ENCODE measurements at regions not wholly inside any gene's neighbourhood (a gene's known extent, or its start where the extent isn't known, plus 50 kb on each side); places are given as distances from the start of the nearest gene placed in this dataset.
"Not testable (repeated sequence)": the region's sequence is repeated elsewhere in the genome, so short reads cannot be mapped to it uniquely, and the experiment has no call there.

GRCh38 chr6:134429861-134430380, 112.0 kb upstream of the SGK1 start:
- H3K27ac ChIP-seq (ENCODE audit: low read depth, low read length) = no peak overlapping the region
- H3K27me3 ChIP-seq (ENCODE audit: insufficient read depth, low read length) = no peaks in the 10 kb centered on the region
- no peaks in the 10 kb centered on the region for H3K9me3 ChIP-seq (ENCODE audit: insufficient read depth, low read depth, low read length)
- H3K36me3 ChIP-seq (ENCODE audit: insufficient read depth, low read length) = no peaks in the 10 kb centered on the region
- no peak overlapping the region for H3K9ac ChIP-seq (ENCODE audit: low read depth, low read length)
- H3K4me1 ChIP-seq (ENCODE audit: insufficient read depth, low read length) = no peaks in the 10 kb centered on the region
- H3K4me3 ChIP-seq (ENCODE audit: low read length) = no peak overlapping the region
- 90% methylated on average over 4 of the region's 4 CpGs for WGBS

- 93% methylated on average over 1 of the region's 1 CpG for WGBS
- Histone ChIP-seq H3K4me1 (ENCODE audit: insufficient read depth, low read length) (no peaks in the 10 kb centered on the region), H3K27ac (ENCODE audit: low read depth, low read length) (no peak overlapping the region)
These were observed 109.8 kb upstream of the SGK1 start for GRCh38 chr6:134427721-134428120.

GRCh38 chr6:134426623-134427022, 108.7 kb upstream of the SGK1 start:
- Histone ChIP-seq H3K9ac (ENCODE audit: low read depth, low read length) (no peak overlapping the region), H3K36me3 (ENCODE audit: insufficient read depth, low read length) (no peaks in the 10 kb centered on the region), H3K4me3 (ENCODE audit: low read length) (no peak overlapping the region), H3K4me1 (ENCODE audit: insufficient read depth, low read length) (no peaks in the 10 kb centered on the region), H3K27ac (ENCODE audit: low read depth, low read length) (no peak overlapping the region), H3K9me3 (ENCODE audit: insufficient read depth, low read depth, low read length) (no peaks in the 10 kb centered on the region), H3K27me3 (ENCODE audit: insufficient read depth, low read length) (no peaks in the 10 kb centered on the region)
- WGBS = 85% methylated on average over 4 of the region's 4 CpGs

More at GRCh38 chr6:134427721-134428120, 109.8 kb upstream of the SGK1 start:
- Histone ChIP-seq H3K36me3 (ENCODE audit: insufficient read depth, low read length) (no peaks in the 10 kb centered on the region), H3K9ac (ENCODE audit: low read depth, low read length) (no peak overlapping the region), H3K27me3 (ENCODE audit: insufficient read depth, low read length) (no peaks in the 10 kb centered on the region), H3K9me3 (ENCODE audit: insufficient read depth, low read depth, low read length) (no peaks in the 10 kb centered on the region), H3K4me3 (ENCODE audit: low read length) (no peak overlapping the region)

- H3K4me1 ChIP-seq (ENCODE audit: insufficient read depth, low read length); H3K4me3 ChIP-seq (ENCODE audit: low read length); H3K27me3 ChIP-seq (ENCODE audit: insufficient read depth, low read length); H3K9ac ChIP-seq (ENCODE audit: low read depth, low read length); H3K9me3 ChIP-seq (ENCODE audit: insufficient read depth, low read depth, low read length); H3K27ac ChIP-seq (ENCODE audit: low read depth, low read length); H3K36me3 ChIP-seq (ENCODE audit: insufficient read depth, low read length): not testable (repeated sequence)
- WGBS = 100% methylated on average over 1 of the region's 1 CpG
These were observed 108.0 kb upstream of the SGK1 start for GRCh38 chr6:134425917-134426316.

GRCh38 chr6:134425513-134425912, 107.6 kb upstream of the SGK1 start:
- H3K9ac ChIP-seq (ENCODE audit: low read depth, low read length) = no peak overlapping the region
- peaks cover 5% of the 10 kb centered on the region; the same call in 1 of the 2 replicates for H3K9me3 ChIP-seq (ENCODE audit: insufficient read depth, low read depth, low read length)
- H3K27me3 ChIP-seq (ENCODE audit: insufficient read depth, low read length) = no peaks in the 10 kb centered on the region
- no peak overlapping the region for H3K27ac ChIP-seq (ENCODE audit: low read depth, low read length)
- H3K4me3 ChIP-seq (ENCODE audit: low read length) = no peak overlapping the region
- 92% methylated on average over 5 of the region's 6 CpGs for WGBS
- no peaks in the 10 kb centered on the region for H3K36me3 ChIP-seq (ENCODE audit: insufficient read depth, low read length)
- H3K4me1 ChIP-seq (ENCODE audit: insufficient read depth, low read length) = no peaks in the 10 kb centered on the region

GRCh38 chr6:134424798-134425170, 106.9 kb upstream of the SGK1 start:
- Histone ChIP-seq H3K4me1 (ENCODE audit: insufficient read depth, low read length) (no peaks in the 10 kb centered on the region), H3K9me3 (ENCODE audit: insufficient read depth, low read depth, low read length) (peaks cover 7% of the 10 kb centered on the region; the same call in 1 of the 2 replicates), H3K36me3 (ENCODE audit: insufficient read depth, low read length) (no peaks in the 10 kb centered on the region), H3K27ac (ENCODE audit: low read depth, low read length) (no peak overlapping the region), H3K27me3 (ENCODE audit: insufficient read depth, low read length) (no peaks in the 10 kb centered on the region), H3K4me3 (ENCODE audit: low read length) (no peak overlapping the region), H3K9ac (ENCODE audit: low read depth, low read length) (no peak overlapping the region)
- no CpG with 5 or more reads among the region's 1 CpG for WGBS

GRCh38 chr6:134424165-134424797, 106.4 kb upstream of the SGK1 start:
- Histone ChIP-seq H3K4me1 (ENCODE audit: insufficient read depth, low read length) (no peaks in the 10 kb centered on the region), H3K27me3 (ENCODE audit: insufficient read depth, low read length) (no peaks in the 10 kb centered on the region), H3K4me3 (ENCODE audit: low read length) (no peak overlapping the region), H3K9ac (ENCODE audit: low read depth, low read length) (no peak overlapping the region), H3K9me3 (ENCODE audit: insufficient read depth, low read depth, low read length) (peaks cover 7% of the 10 kb centered on the region; the same call in 1 of the 2 replicates), H3K27ac (ENCODE audit: low read depth, low read length) (no peak overlapping the region), H3K36me3 (ENCODE audit: insufficient read depth, low read length) (no peaks in the 10 kb centered on the region)
- WGBS = 80% methylated on average over 1 of the region's 2 CpGs

GRCh38 chr6:134422426-134423231, 104.7 kb upstream of the SGK1 start:
- Histone ChIP-seq H3K27ac (ENCODE audit: low read depth, low read length) (no peak overlapping the region), H3K27me3 (ENCODE audit: insufficient read depth, low read length) (no peaks in the 10 kb centered on the region), H3K4me1 (ENCODE audit: insufficient read depth, low read length) (no peaks in the 10 kb centered on the region), H3K9me3 (ENCODE audit: insufficient read depth, low read depth, low read length) (peaks cover 7% of the 10 kb centered on the region; the same call in 1 of the 2 replicates), H3K4me3 (ENCODE audit: low read length) (no peak overlapping the region), H3K9ac (ENCODE audit: low read depth, low read length) (no peak overlapping the region), H3K36me3 (ENCODE audit: insufficient read depth, low read length) (no peaks in the 10 kb centered on the region)
- 96% methylated on average over 6 of the region's 6 CpGs for WGBS

- Histone ChIP-seq H3K27me3 (ENCODE audit: insufficient read depth, low read length) (no peaks in the 10 kb centered on the region), H3K27ac (ENCODE audit: low read depth, low read length) (no peak overlapping the region), H3K9ac (ENCODE audit: low read depth, low read length) (no peak overlapping the region), H3K4me3 (ENCODE audit: low read length) (no peak overlapping the region), H3K36me3 (ENCODE audit: insufficient read depth, low read length) (no peaks in the 10 kb centered on the region), H3K4me1 (ENCODE audit: insufficient read depth, low read length) (no peaks in the 10 kb centered on the region), H3K9me3 (ENCODE audit: insufficient read depth, low read depth, low read length) (peaks cover 7% of the 10 kb centered on the region; the same call in 1 of the 2 replicates)
- WGBS = 73% methylated on average over 1 of the region's 1 CpG
These were observed 103.6 kb upstream of the SGK1 start for GRCh38 chr6:134421501-134421900.

GRCh38 chr6:134420614-134421181, 102.8 kb upstream of the SGK1 start:
- Histone ChIP-seq H3K9ac (ENCODE audit: low read depth, low read length) (no peak overlapping the region), H3K27me3 (ENCODE audit: insufficient read depth, low read length) (no peaks in the 10 kb centered on the region), H3K4me1 (ENCODE audit: insufficient read depth, low read length) (no peaks in the 10 kb centered on the region), H3K4me3 (ENCODE audit: low read length) (no peak overlapping the region), H3K9me3 (ENCODE audit: insufficient read depth, low read depth, low read length) (peaks cover 7% of the 10 kb centered on the region; the same call in 1 of the 2 replicates), H3K36me3 (ENCODE audit: insufficient read depth, low read length) (no peaks in the 10 kb centered on the region), H3K27ac (ENCODE audit: low read depth, low read length) (no peak overlapping the region)
- 86% methylated on average over 2 of the region's 3 CpGs for WGBS

- Histone ChIP-seq H3K9ac (ENCODE audit: low read depth, low read length) (no peak overlapping the region), H3K4me3 (ENCODE audit: low read length) (no peak overlapping the region), H3K9me3 (ENCODE audit: insufficient read depth, low read depth, low read length) (peaks cover 7% of the 10 kb centered on the region; the same call in 1 of the 2 replicates), H3K27ac (ENCODE audit: low read depth, low read length) (no peak overlapping the region), H3K27me3 (ENCODE audit: insufficient read depth, low read length) (no peaks in the 10 kb centered on the region), H3K4me1 (ENCODE audit: insufficient read depth, low read length) (no peaks in the 10 kb centered on the region), H3K36me3 (ENCODE audit: insufficient read depth, low read length) (no peaks in the 10 kb centered on the region)
- 97% methylated on average over 7 of the region's 7 CpGs for WGBS
These were observed 101.8 kb upstream of the SGK1 start for GRCh38 chr6:134419716-134420115.
